MM.1S (cell line): ENCODE measurements at regions not wholly inside any gene's neighbourhood (a gene's known extent, or its start where the extent isn't known, plus 50 kb on each side); places are given as distances from the start of the nearest gene placed in this dataset.

ENCODE experiments used
- CTCF ChIP-seq: fragments of 300-600 bp; sonication (generic); IDR thresholded peaks from 2 replicates; pipeline ENCODE4 v1.5.1; 2016; ENCODE audit warnings: antibody characterized with exemption, low read length, mixed read lengths
- EZH2 ChIP-seq: fragments of 300-600 bp; sonication (generic); optimal IDR thresholded peaks from 2 replicates; pipeline ENCODE3; 2017; ENCODE audit warnings: low read depth, mild to moderate bottlenecking, antibody characterized with exemption, low read length, mixed read lengths

GRCh38 chr2:176818076-176818475, 394.5 kb upstream of the HNRNPA3 start:
- no peak for TF ChIP-seq EZH2
- no peak for TF ChIP-seq CTCF
